Central memory CD8-positive, alpha-beta T cell (primary cell): ENCODE measurements at regions not wholly inside any gene's neighbourhood (a gene's known extent, or its start where the extent isn't known, plus 50 kb on each side); places are given as distances from the start of the nearest gene placed in this dataset.

Experiments
- ATAC-seq: fragments of 150-1000 bp; cut with Tn5 transposase; replicated peaks from 2 replicates; pipeline ENCODE4 v1.10.0; 2022; ENCODE audit warnings: mild to moderate bottlenecking, moderate FRiP score, moderate number of reproducible peaks; ENCODE audit not compliant: poor library complexity, severe bottlenecking; ENCODE audit errors: extremely low read depth
- DNase-seq, 2 donors: peaks; one replicate each; pipeline ENCODE4 v3.0.0; 2021; ENCODE audit warnings: low spot score in 2 of 2
- H3K27ac Mint-ChIP-seq: one replicate; pipeline ENCODE4 v1.8.0; 2022; ENCODE audit warnings: low read depth, mild to moderate bottlenecking, moderate library complexity, mixed read lengths
- H3K27me3 Mint-ChIP-seq: one replicate; pipeline ENCODE4 v1.8.0; 2022; ENCODE audit warnings: mixed read lengths
- H3K36me3 Mint-ChIP-seq: one replicate; pipeline ENCODE4 v1.8.0; 2022; ENCODE audit warnings: mild to moderate bottlenecking, moderate library complexity, mixed read lengths; ENCODE audit not compliant: insufficient read depth
- H3K4me1 Mint-ChIP-seq: one replicate; pipeline ENCODE4 v1.8.0; 2022; ENCODE audit warnings: mixed read lengths
- H3K4me3 Mint-ChIP-seq: one replicate; pipeline ENCODE4 v1.8.0; 2022; ENCODE audit warnings: mild to moderate bottlenecking, moderate library complexity, mixed read lengths
- H3K9me3 Mint-ChIP-seq: one replicate; pipeline ENCODE4 v1.8.0; 2022; ENCODE audit warnings: mixed read lengths

- Mint-ChIP-seq H3K27me3 (no peaks in the 10 kb centered on the region), H3K27ac (no peak overlapping the region), H3K9me3 (peaks cover 23% of the 10 kb centered on the region), H3K4me1 (no peaks in the 10 kb centered on the region), H3K36me3 (no peaks in the 10 kb centered on the region), H3K4me3 (no peak overlapping the region)
- DNase-seq: no peak
- ATAC-seq: no peak
These were observed 816.3 kb upstream of the HS3ST1 start for GRCh38 chr4:12244973-12245372.

GRCh38 chr4:12242354-12242753 is 813.7 kb upstream of the HS3ST1 start:
- no peak overlapping the region for H3K27ac Mint-ChIP-seq
- no peak for ATAC-seq
- no peaks in the 10 kb centered on the region for H3K4me1 Mint-ChIP-seq
- H3K36me3 Mint-ChIP-seq: peaks cover 2% of the 10 kb centered on the region
- no peak for DNase-seq
- no peaks in the 10 kb centered on the region for H3K27me3 Mint-ChIP-seq
- H3K9me3 Mint-ChIP-seq: peaks cover 36% of the 10 kb centered on the region
- H3K4me3 Mint-ChIP-seq: no peak overlapping the region

GRCh38 chr4:12239897-12240636 is 811.4 kb upstream of the HS3ST1 start:
- Mint-ChIP-seq H3K4me3 (no peak overlapping the region), H3K9me3 (peaks cover 33% of the 10 kb centered on the region), H3K4me1 (no peaks in the 10 kb centered on the region), H3K36me3 (peaks cover 2% of the 10 kb centered on the region), H3K27me3 (no peaks in the 10 kb centered on the region), H3K27ac (no peak overlapping the region)
- no peak for ATAC-seq
- no peak for DNase-seq

- Mint-ChIP-seq H3K4me1 (no peaks in the 10 kb centered on the region), H3K36me3 (no peaks in the 10 kb centered on the region), H3K9me3 (peaks cover 12% of the 10 kb centered on the region), H3K27ac (no peak overlapping the region), H3K27me3 (no peaks in the 10 kb centered on the region), H3K4me3 (no peak overlapping the region)
- no peak for DNase-seq
- ATAC-seq: no peak
These were observed 802.4 kb upstream of the HS3ST1 start for GRCh38 chr4:12231098-12231497.

- H3K27me3 Mint-ChIP-seq: no peaks in the 10 kb centered on the region
- H3K36me3 Mint-ChIP-seq: no peaks in the 10 kb centered on the region
- H3K4me1 Mint-ChIP-seq: no peaks in the 10 kb centered on the region
- no peak overlapping the region for H3K4me3 Mint-ChIP-seq
- peaks cover 6% of the 10 kb centered on the region for H3K9me3 Mint-ChIP-seq
- DNase-seq (no peak), ATAC-seq (no peak)
- no peak overlapping the region for H3K27ac Mint-ChIP-seq
These were observed 792.3 kb upstream of the HS3ST1 start for GRCh38 chr4:12221031-12221430.

- no peak overlapping the region for H3K27ac Mint-ChIP-seq
- H3K36me3 Mint-ChIP-seq: no peaks in the 10 kb centered on the region
- ATAC-seq (no peak), DNase-seq (no peak)
- no peaks in the 10 kb centered on the region for H3K27me3 Mint-ChIP-seq
- H3K9me3 Mint-ChIP-seq: peaks cover 22% of the 10 kb centered on the region
- no peaks in the 10 kb centered on the region for H3K4me1 Mint-ChIP-seq
- no peak overlapping the region for H3K4me3 Mint-ChIP-seq
These were observed 782.9 kb upstream of the HS3ST1 start for GRCh38 chr4:12211636-12212035.

GRCh38 chr4:12207396-12207795 is 778.7 kb upstream of the HS3ST1 start:
- Mint-ChIP-seq H3K36me3 (no peaks in the 10 kb centered on the region), H3K4me3 (no peak overlapping the region), H3K4me1 (no peaks in the 10 kb centered on the region), H3K9me3 (peaks cover 24% of the 10 kb centered on the region), H3K27ac (no peak overlapping the region), H3K27me3 (no peaks in the 10 kb centered on the region)
- no peak for ATAC-seq
- no peak for DNase-seq

GRCh38 chr4:12206091-12206490 is 777.4 kb upstream of the HS3ST1 start:
- H3K9me3 Mint-ChIP-seq: peaks cover 12% of the 10 kb centered on the region
- no peak overlapping the region for H3K4me3 Mint-ChIP-seq
- H3K27ac Mint-ChIP-seq: no peak overlapping the region
- H3K36me3 Mint-ChIP-seq: no peaks in the 10 kb centered on the region
- DNase-seq (no peak), ATAC-seq (no peak)
- no peaks in the 10 kb centered on the region for H3K27me3 Mint-ChIP-seq
- no peaks in the 10 kb centered on the region for H3K4me1 Mint-ChIP-seq

GRCh38 chr4:12203945-12204344 is 775.3 kb upstream of the HS3ST1 start:
- DNase-seq (no peak), ATAC-seq (no peak)
- H3K27ac Mint-ChIP-seq: no peak overlapping the region
- no peaks in the 10 kb centered on the region for H3K36me3 Mint-ChIP-seq
- H3K4me1 Mint-ChIP-seq: no peaks in the 10 kb centered on the region
- H3K9me3 Mint-ChIP-seq: peaks cover 17% of the 10 kb centered on the region
- H3K27me3 Mint-ChIP-seq: no peaks in the 10 kb centered on the region
- no peak overlapping the region for H3K4me3 Mint-ChIP-seq

GRCh38 chr4:12200226-12200625 is 771.5 kb upstream of the HS3ST1 start:
- DNase-seq: no peak
- no peaks in the 10 kb centered on the region for H3K4me1 Mint-ChIP-seq
- H3K27me3 Mint-ChIP-seq: no peaks in the 10 kb centered on the region
- H3K9me3 Mint-ChIP-seq: peaks cover 26% of the 10 kb centered on the region
- H3K27ac Mint-ChIP-seq: no peak overlapping the region
- H3K4me3 Mint-ChIP-seq: no peak overlapping the region
- no peak for ATAC-seq
- peaks cover under 1% of the 10 kb centered on the region for H3K36me3 Mint-ChIP-seq

GRCh38 chr4:12186526-12186925 is 757.8 kb upstream of the HS3ST1 start:
- Mint-ChIP-seq H3K4me3 (no peak overlapping the region), H3K4me1 (no peaks in the 10 kb centered on the region), H3K9me3 (no peaks in the 10 kb centered on the region), H3K27me3 (no peaks in the 10 kb centered on the region), H3K27ac (no peak overlapping the region), H3K36me3 (no peaks in the 10 kb centered on the region)
- no peak for ATAC-seq
- no peak for DNase-seq

GRCh38 chr4:12178614-12179610 is 750.2 kb upstream of the HS3ST1 start:
- H3K36me3 Mint-ChIP-seq: no peaks in the 10 kb centered on the region
- H3K9me3 Mint-ChIP-seq: peaks cover 28% of the 10 kb centered on the region
- no peaks in the 10 kb centered on the region for H3K27me3 Mint-ChIP-seq
- H3K4me1 Mint-ChIP-seq: no peaks in the 10 kb centered on the region
- no peak overlapping the region for H3K4me3 Mint-ChIP-seq
- H3K27ac Mint-ChIP-seq: no peak overlapping the region
- ATAC-seq: no peak
- no peak for DNase-seq

GRCh38 chr4:12177416-12177815 is 748.7 kb upstream of the HS3ST1 start:
- ATAC-seq: no peak
- DNase-seq: no peak
- no peak overlapping the region for H3K27ac Mint-ChIP-seq
- no peaks in the 10 kb centered on the region for H3K4me1 Mint-ChIP-seq
- no peaks in the 10 kb centered on the region for H3K36me3 Mint-ChIP-seq
- peaks cover 28% of the 10 kb centered on the region for H3K9me3 Mint-ChIP-seq
- H3K27me3 Mint-ChIP-seq: no peaks in the 10 kb centered on the region
- no peak overlapping the region for H3K4me3 Mint-ChIP-seq
